HT-29 (cell line): ENCODE measurements at regions not wholly inside any gene's neighbourhood (a gene's known extent, or its start where the extent isn't known, plus 50 kb on each side); places are given as distances from the start of the nearest gene placed in this dataset.
A peak's percentile ranks its signal among the peaks of the same experiment; 100 is the strongest.
"Not testable (repeated sequence)": the region's sequence is repeated elsewhere in the genome, so short reads cannot be mapped to it uniquely, and the experiment has no call there.

Source experiments
- DNase-seq: peaks from one replicate; pipeline ENCODE4 v3.0.0-alpha.2; 2015; ENCODE audit warnings: low spot score

- DNase-seq: no peak
These were observed 1196.0 kb downstream of the GALC start for GRCh38 chr14:86797075-86797351.

- no peak for DNase-seq
These were observed 1196.5 kb downstream of the GALC start for GRCh38 chr14:86796221-86797074.

- no peak for DNase-seq
These were observed 1198.3 kb downstream of the GALC start for GRCh38 chr14:86794689-86795088.

- peak; percentile 5 for DNase-seq
These were observed 1202.3 kb downstream of the GALC start for GRCh38 chr14:86790408-86791364.

- DNase-seq: no peak
These were observed 1204.8 kb downstream of the GALC start for GRCh38 chr14:86788224-86788623.

GRCh38 chr14:86787717-86788116 is 1205.3 kb downstream of the GALC start:
- DNase-seq: no peak

- DNase-seq: no peak
These were observed 1210.8 kb downstream of the GALC start for GRCh38 chr14:86782092-86782580.

GRCh38 chr14:86780876-86781510 is 1212.0 kb downstream of the GALC start:
- DNase-seq: no peak

GRCh38 chr14:86780461-86780860 is 1212.5 kb downstream of the GALC start:
- no peak for DNase-seq

GRCh38 chr14:86779416-86779815 is 1213.6 kb downstream of the GALC start:
- no peak for DNase-seq

- DNase-seq: peak; percentile 6
These were observed 1214.9 kb downstream of the GALC start for GRCh38 chr14:86777963-86778602.

GRCh38 chr14:86775896-86776295 is 1217.1 kb downstream of the GALC start:
- DNase-seq: not testable (repeated sequence)

- DNase-seq: no peak
These were observed 1218.1 kb downstream of the GALC start for GRCh38 chr14:86774916-86775315.

GRCh38 chr14:86772075-86772474 is 1220.9 kb downstream of the GALC start:
- no peak for DNase-seq

- DNase-seq: no peak
These were observed 1222.8 kb downstream of the GALC start for GRCh38 chr14:86770186-86770585.

- DNase-seq: no peak
These were observed 1226.5 kb downstream of the GALC start for GRCh38 chr14:86766469-86766868.

- DNase-seq: no peak
These were observed 1231.4 kb downstream of the GALC start for GRCh38 chr14:86761611-86762010.

- no peak for DNase-seq
These were observed 1226.7 kb downstream of the FLRT2 start for GRCh38 chr14:86756521-86757190.

GRCh38 chr14:86750488-86750887 is 1220.5 kb downstream of the FLRT2 start:
- not testable (repeated sequence) for DNase-seq

- no peak for DNase-seq
These were observed 1209.8 kb downstream of the FLRT2 start for GRCh38 chr14:86739761-86740160.

GRCh38 chr14:86731427-86731826 is 1201.5 kb downstream of the FLRT2 start:
- DNase-seq: not testable (repeated sequence)
